ENCODE measurements at regions not wholly inside any gene's neighbourhood (a gene's known extent, or its start where the extent isn't known, plus 50 kb on each side); places are given as distances from the start of the nearest gene placed in this dataset.

- Histone ChIP-seq H3K4me1 (peaks cover 0 to 41% (median 12%) of the 10 kb centered on the region in 10 experiments; a peak in 11 of 20 replicates), H3K4me3 (no peak overlapping the region), H3K27ac (peak overlapping the region in 2 of 11 experiments; percentile 17 to 26; a peak in 2 of 22 replicates), H3K4me2 (peak overlapping the region in 5 of 11 experiments; percentile 2 to 69 (median 29); a peak in 3 of 22 replicates), H4K20me1 (no peaks in the 10 kb centered on the region), H3K27me3 (no peaks in the 10 kb centered on the region), H3K9ac (no peak overlapping the region), H3K36me3 (0 out of 22 replicates have a peak, but pooled peaks cover 0 to 2% (median 0%) of the 10 kb centered on the region in 11 experiments), H3K9me3 (replicated peaks in 1 of 11) (peaks cover 10 to 40% (median 29%) of the 10 kb centered on the region in 11 experiments; a peak in 21 of 22 replicates)
- TF ChIP-seq Cebpa-rat (IDR thresholded peaks at IDR 0.05) = no peak
These were observed 270.3 kb upstream of the ECI2 start for GRCh38 chr6:4405621-4406212.

- H3K27ac ChIP-seq = no peak overlapping the region
- peaks cover 0 to 41% (median 12%) of the 10 kb centered on the region in 10 experiments; a peak in 11 of 20 replicates for H3K4me1 ChIP-seq
- H3K4me2 ChIP-seq = no peak overlapping the region
- no peak for TF ChIP-seq Cebpa-rat (IDR thresholded peaks at IDR 0.05)
- H4K20me1 ChIP-seq = no peaks in the 10 kb centered on the region
- peaks cover 10 to 40% (median 29%) of the 10 kb centered on the region in 11 experiments; a peak in 21 of 22 replicates for H3K9me3 ChIP-seq (replicated peaks in 1 of 11)
- no peak overlapping the region for H3K4me3 ChIP-seq
- H3K36me3 ChIP-seq = 0 out of 22 replicates have a peak, but pooled peaks cover 0 to 2% (median 0%) of the 10 kb centered on the region in 11 experiments
- H3K9ac ChIP-seq = no peak overlapping the region
- no peaks in the 10 kb centered on the region for H3K27me3 ChIP-seq
These were observed 269.0 kb upstream of the ECI2 start for GRCh38 chr6:4404415-4404814.

- no peak for TF ChIP-seq Cebpa-rat (IDR thresholded peaks at IDR 0.05)
- no peak overlapping the region for H3K4me2 ChIP-seq
- no peak overlapping the region for H3K9ac ChIP-seq
- no peaks in the 10 kb centered on the region for H3K27me3 ChIP-seq
- peaks cover 10 to 36% (median 29%) of the 10 kb centered on the region in 11 experiments; a peak in 21 of 22 replicates for H3K9me3 ChIP-seq (replicated peaks in 1 of 11)
- no peak overlapping the region for H3K27ac ChIP-seq
- no peak overlapping the region for H3K4me3 ChIP-seq
- peaks cover 0 to 41% (median 12%) of the 10 kb centered on the region in 10 experiments; a peak in 11 of 20 replicates for H3K4me1 ChIP-seq
- 0 out of 22 replicates have a peak, but pooled peaks cover 0 to 2% (median 0%) of the 10 kb centered on the region in 11 experiments for H3K36me3 ChIP-seq
- no peaks in the 10 kb centered on the region for H4K20me1 ChIP-seq
These were observed 268.5 kb upstream of the ECI2 start for GRCh38 chr6:4403828-4404227.

GRCh38 chr6:4403023-4403752, 267.8 kb upstream of the ECI2 start:
- Histone ChIP-seq H3K4me1 (peaks cover 0 to 37% (median 10%) of the 10 kb centered on the region in 10 experiments; a peak in 11 of 20 replicates), H3K4me3 (no peak overlapping the region), H3K36me3 (0 out of 22 replicates have a peak, but pooled peaks cover 0 to 2% (median 0%) of the 10 kb centered on the region in 11 experiments), H3K9me3 (replicated peaks in 1 of 11) (peaks cover 10 to 33% (median 25%) of the 10 kb centered on the region in 11 experiments; a peak in 20 of 22 replicates), H3K9ac (no peak overlapping the region), H3K27ac (no peak overlapping the region), H3K4me2 (no peak overlapping the region), H3K27me3 (no peaks in the 10 kb centered on the region), H4K20me1 (no peaks in the 10 kb centered on the region)
- TF ChIP-seq Cebpa-rat (IDR thresholded peaks at IDR 0.05) = no peak

- Histone ChIP-seq H3K4me2 (peak overlapping the region in 3 of 11 experiments; percentile 11 to 15 (median 15); a peak in 2 of 22 replicates), H3K9me3 (replicated peaks in 1 of 11) (peaks cover 10 to 32% (median 25%) of the 10 kb centered on the region in 11 experiments; a peak in 20 of 22 replicates), H3K4me1 (peaks cover 0 to 32% (median 8%) of the 10 kb centered on the region in 10 experiments; a peak in 11 of 20 replicates), H4K20me1 (no peaks in the 10 kb centered on the region), H3K36me3 (0 out of 22 replicates have a peak, but pooled peaks cover 0 to 2% (median 0%) of the 10 kb centered on the region in 11 experiments), H3K27ac (no peak overlapping the region), H3K27me3 (no peaks in the 10 kb centered on the region), H3K9ac (no peak overlapping the region), H3K4me3 (no peak overlapping the region)
- no peak for TF ChIP-seq Cebpa-rat (IDR thresholded peaks at IDR 0.05)
These were observed 267.2 kb upstream of the ECI2 start for GRCh38 chr6:4402477-4402976.

- H3K9me3 ChIP-seq (replicated peaks in 1 of 11) = peaks cover 3 to 24% (median 16%) of the 10 kb centered on the region in 11 experiments; a peak in 20 of 22 replicates
- H4K20me1 ChIP-seq = no peaks in the 10 kb centered on the region
- H3K4me2 ChIP-seq = no peak overlapping the region; a peak in 1 of 22 replicates
- TF ChIP-seq Cebpa-rat (IDR thresholded peaks at IDR 0.05) = no peak
- H3K9ac ChIP-seq = no peak overlapping the region
- H3K27me3 ChIP-seq = no peaks in the 10 kb centered on the region
- H3K36me3 ChIP-seq = 0 out of 22 replicates have a peak, but pooled peaks cover 0 to 2% (median 0%) of the 10 kb centered on the region in 11 experiments
- no peak overlapping the region for H3K4me3 ChIP-seq
- peaks cover 0 to 24% (median 5%) of the 10 kb centered on the region in 10 experiments; a peak in 11 of 20 replicates for H3K4me1 ChIP-seq
- no peak overlapping the region for H3K27ac ChIP-seq
These were observed 266.3 kb upstream of the ECI2 start for GRCh38 chr6:4401408-4402368.

- TF ChIP-seq Cebpa-rat (IDR thresholded peaks at IDR 0.05) = no peak
- no peaks in the 10 kb centered on the region for H4K20me1 ChIP-seq
- no peak overlapping the region for H3K27ac ChIP-seq
- no peaks in the 10 kb centered on the region for H3K36me3 ChIP-seq
- H3K4me3 ChIP-seq = no peak overlapping the region
- no peak overlapping the region for H3K4me2 ChIP-seq
- H3K9me3 ChIP-seq (replicated peaks in 1 of 11) = peaks cover 0 to 7% (median 0%) of the 10 kb centered on the region in 11 experiments; a peak in 2 of 22 replicates
- no peak overlapping the region for H3K9ac ChIP-seq
- H3K27me3 ChIP-seq = no peaks in the 10 kb centered on the region
- H3K4me1 ChIP-seq = peaks cover 0 to 12% (median 1%) of the 10 kb centered on the region in 10 experiments; a peak in 6 of 20 replicates
These were observed 264.3 kb upstream of the ECI2 start for GRCh38 chr6:4399656-4400055.

- Histone ChIP-seq H3K36me3 (no peaks in the 10 kb centered on the region), H4K20me1 (no peaks in the 10 kb centered on the region), H3K4me1 (peaks cover 0 to 17% (median 1%) of the 10 kb centered on the region in 10 experiments; a peak in 6 of 20 replicates), H3K27me3 (no peaks in the 10 kb centered on the region), H3K9me3 (replicated peaks in 1 of 11) (no peaks in the 10 kb centered on the region), H3K9ac (no peak overlapping the region), H3K4me2 (no peak overlapping the region), H3K4me3 (no peak overlapping the region), H3K27ac (no peak overlapping the region)
- no peak for TF ChIP-seq Cebpa-rat (IDR thresholded peaks at IDR 0.05)
These were observed 263.4 kb upstream of the ECI2 start for GRCh38 chr6:4398791-4399190.

Data from BLaER1 treated with 17β-estradiol and CSF1 and Interleukin-3, amounts not matched to agents 10 nM and 100 nM (cell line).